Uterus (tissue), 2 donors: ENCODE measurements at regions not wholly inside any gene's neighbourhood (a gene's known extent, or its start where the extent isn't known, plus 50 kb on each side); places are given as distances from the start of the nearest gene placed in this dataset.

Experiments used
- POLR2A ChIP-seq, 2 donors: fragments of 450-650 bp; IDR thresholded peaks; one replicate each; pipeline ENCODE4 v1.6.1; 2016; ENCODE audit warnings: antibody characterized with exemption in 2 of 2, mild to moderate bottlenecking in 1 of 2, moderate library complexity in 1 of 2
- TF ChIP-seq, protein P1 (sequence below), 4 experiments: fragments of 200-600 bp in 2 of 4; fragments of 450-650 bp in 2 of 4; sonication (generic) in 2 of 4; IDR thresholded peaks; one replicate each; pipeline ENCODE4 v1.5.1; 2016 to 2019; ENCODE audit warnings: antibody characterized with exemption in 4 of 4, mild to moderate bottlenecking in 2 of 4, moderate library complexity in 1 of 4

DNA sequence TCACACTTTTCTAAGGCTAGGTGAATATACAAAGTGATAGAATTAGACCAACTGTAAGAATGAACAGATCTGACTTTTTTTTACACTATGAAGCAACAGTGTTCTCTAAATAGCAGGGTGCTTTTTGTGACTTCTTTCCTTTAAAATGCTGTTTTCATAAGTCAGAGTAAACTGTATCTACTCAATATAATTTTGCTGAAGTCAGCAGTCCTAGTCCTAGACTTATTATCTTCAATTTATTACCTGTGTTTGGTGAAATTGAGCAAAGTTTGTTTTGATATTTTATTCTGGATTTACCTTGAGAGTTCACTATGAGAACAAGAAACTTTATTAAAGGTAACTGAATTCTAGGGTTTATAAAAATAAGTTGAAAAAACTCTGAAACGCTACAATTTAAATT is 651.3 kb upstream of the MIS18BP1 start:
- TF ChIP-seq, protein P1, sequence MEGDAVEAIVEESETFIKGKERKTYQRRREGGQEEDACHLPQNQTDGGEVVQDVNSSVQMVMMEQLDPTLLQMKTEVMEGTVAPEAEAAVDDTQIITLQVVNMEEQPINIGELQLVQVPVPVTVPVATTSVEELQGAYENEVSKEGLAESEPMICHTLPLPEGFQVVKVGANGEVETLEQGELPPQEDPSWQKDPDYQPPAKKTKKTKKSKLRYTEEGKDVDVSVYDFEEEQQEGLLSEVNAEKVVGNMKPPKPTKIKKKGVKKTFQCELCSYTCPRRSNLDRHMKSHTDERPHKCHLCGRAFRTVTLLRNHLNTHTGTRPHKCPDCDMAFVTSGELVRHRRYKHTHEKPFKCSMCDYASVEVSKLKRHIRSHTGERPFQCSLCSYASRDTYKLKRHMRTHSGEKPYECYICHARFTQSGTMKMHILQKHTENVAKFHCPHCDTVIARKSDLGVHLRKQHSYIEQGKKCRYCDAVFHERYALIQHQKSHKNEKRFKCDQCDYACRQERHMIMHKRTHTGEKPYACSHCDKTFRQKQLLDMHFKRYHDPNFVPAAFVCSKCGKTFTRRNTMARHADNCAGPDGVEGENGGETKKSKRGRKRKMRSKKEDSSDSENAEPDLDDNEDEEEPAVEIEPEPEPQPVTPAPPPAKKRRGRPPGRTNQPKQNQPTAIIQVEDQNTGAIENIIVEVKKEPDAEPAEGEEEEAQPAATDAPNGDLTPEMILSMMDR (IDR thresholded peaks at IDR 0.05), result no peak
- TF ChIP-seq POLR2A (IDR thresholded peaks at IDR 0.05), result no peak
